ENCODE measurements at regions not wholly inside any gene's neighbourhood (a gene's known extent, or its start where the extent isn't known, plus 50 kb on each side); places are given as distances from the start of the nearest gene placed in this dataset.

DNA sequence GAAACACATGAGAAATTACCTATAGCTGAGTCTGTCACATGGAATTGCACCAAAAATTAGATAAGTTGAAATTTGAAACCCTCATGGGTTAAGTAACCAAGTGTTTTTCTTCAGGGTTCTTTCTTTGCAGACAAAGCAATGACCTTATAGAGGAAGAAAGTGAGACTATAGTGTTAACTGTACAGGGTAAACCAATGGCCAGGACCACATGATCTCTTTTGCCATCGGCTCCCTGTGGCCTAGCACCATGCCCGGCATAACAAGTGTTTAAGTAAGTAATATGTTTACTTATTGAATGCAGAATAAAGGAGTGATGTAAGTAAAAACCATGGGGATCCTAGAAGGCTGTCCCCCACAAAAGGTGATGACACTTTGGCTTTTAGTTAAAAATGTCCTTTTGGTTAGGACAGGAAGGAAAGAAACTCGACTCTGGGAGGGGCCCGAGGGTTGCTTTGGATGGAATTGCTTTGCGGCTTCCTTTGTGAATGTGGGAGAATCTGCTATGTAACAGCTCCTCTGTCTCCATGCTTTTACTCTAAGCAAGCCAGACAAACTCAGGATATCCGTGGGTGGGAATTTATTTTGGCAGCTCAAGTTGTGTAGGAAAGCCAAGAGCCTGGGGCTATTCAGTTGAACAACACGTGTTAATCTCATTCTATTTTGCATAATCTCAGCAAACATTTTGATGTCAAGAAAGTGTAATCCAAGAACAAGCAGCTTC, 454.7 kb downstream of the INSC start:
- Histone ChIP-seq H2AFZ (no peak overlapping the region), H3K4me3 (no peak overlapping the region), H3F3A (replicated peaks; ENCODE audit: low read depth) (no peaks in the 10 kb centered on the region), H3K36me3 (ENCODE audit: insufficient read depth) (no peaks in the 10 kb centered on the region), H3K79me2 (replicated peaks; ENCODE audit: insufficient read depth) (no peaks in the 10 kb centered on the region), H3K27me3 (ENCODE audit: insufficient read depth) (no peaks in the 10 kb centered on the region), H3K9me2 (ENCODE audit: insufficient read depth) (peaks cover 3% of the 10 kb centered on the region; the same call in 1 of the 2 replicates), H4K20me1 (replicated peaks; ENCODE audit: insufficient read depth) (no peaks in the 10 kb centered on the region), H3K4me2 (no peak overlapping the region), H3K27ac (ENCODE audit: low read depth) (no peak overlapping the region), H3K4me1 (ENCODE audit: insufficient read depth) (peaks cover 8% of the 10 kb centered on the region; the same call in 1 of the 2 replicates)
- H3K9me3 Mint-ChIP-seq = no peaks in the 10 kb centered on the region
- H3K27me3 Mint-ChIP-seq (ENCODE audit: insufficient read depth, low read depth, poor library complexity) = peaks cover 5% of the 10 kb centered on the region
- peaks cover 7% of the 10 kb centered on the region for H3K4me1 Mint-ChIP-seq
- TF ChIP-seq, protein P1, sequence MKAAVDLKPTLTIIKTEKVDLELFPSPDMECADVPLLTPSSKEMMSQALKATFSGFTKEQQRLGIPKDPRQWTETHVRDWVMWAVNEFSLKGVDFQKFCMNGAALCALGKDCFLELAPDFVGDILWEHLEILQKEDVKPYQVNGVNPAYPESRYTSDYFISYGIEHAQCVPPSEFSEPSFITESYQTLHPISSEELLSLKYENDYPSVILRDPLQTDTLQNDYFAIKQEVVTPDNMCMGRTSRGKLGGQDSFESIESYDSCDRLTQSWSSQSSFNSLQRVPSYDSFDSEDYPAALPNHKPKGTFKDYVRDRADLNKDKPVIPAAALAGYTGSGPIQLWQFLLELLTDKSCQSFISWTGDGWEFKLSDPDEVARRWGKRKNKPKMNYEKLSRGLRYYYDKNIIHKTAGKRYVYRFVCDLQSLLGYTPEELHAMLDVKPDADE (IDR thresholded peaks at IDR 0.05) = no peak
- TF ChIP-seq CREB1 (CRISPR knock-in tag; IDR thresholded peaks at IDR 0.05; ENCODE audit: low read depth) (no peak), STAT1 (IDR thresholded peaks at IDR 0.05; ENCODE audit: unreplicated experiment) (no peak), JUNB (IDR thresholded peaks at IDR 0.05; ENCODE audit: unreplicated experiment) (no peak), EZH2 (IDR thresholded peaks at IDR 0.05; ENCODE audit: low read depth, unreplicated experiment) (no peak), POLR2AphosphoS5 (IDR thresholded peaks at IDR 0.05; ENCODE audit: low read depth) (no peak), ZNF114 (CRISPR knock-in tag; IDR thresholded peaks at IDR 0.05) (no peak), CTCF (conservative IDR thresholded peaks at IDR 0.05; ENCODE audit: low read depth in 2 of 2) (no peak), EZH2phosphoT487 (IDR thresholded peaks at IDR 0.05; ENCODE audit: unreplicated experiment) (no peak), REST (IDR thresholded peaks at IDR 0.05; ENCODE audit: unreplicated experiment) (no peak), NANOG (IDR thresholded peaks at IDR 0.05; ENCODE audit: borderline replicate concordance) (no peak)
- H3K36me3 Mint-ChIP-seq (ENCODE audit: low read depth) = peaks cover 9% of the 10 kb centered on the region
- H3K27ac Mint-ChIP-seq = no peak overlapping the region
- no peak overlapping the region for H3K4me3 Mint-ChIP-seq
- no peak for ATAC-seq
- DNase-seq (ENCODE audit: low spot score) = no peak
